ENCODE measurements at regions not wholly inside any gene's neighbourhood (a gene's known extent, or its start where the extent isn't known, plus 50 kb on each side); places are given as distances from the start of the nearest gene placed in this dataset.

- TF ChIP-seq CTCF (conservative IDR thresholded peaks at IDR 0.05; ENCODE audit: low read depth, low read length) (no peak), RCOR1 (IDR thresholded peaks at IDR 0.05; ENCODE audit: insufficient replicate concordance, low read length) (no peak), ELK1 (IDR thresholded peaks at IDR 0.05; ENCODE audit: borderline replicate concordance, low read depth, low read length) (no peak), POLR2A (IDR thresholded peaks at IDR 0.05; ENCODE audit: low read depth, low read length) (no peak), CEBPB (IDR thresholded peaks at IDR 0.05; ENCODE audit: low read depth, low read length) (no peak), USF2 (IDR thresholded peaks at IDR 0.05; ENCODE audit: low read depth, low read length) (no peak), RAD21 (IDR thresholded peaks at IDR 0.05; ENCODE audit: low read length) (no peak), RFX5 (IDR thresholded peaks at IDR 0.05; ENCODE audit: low read depth, low read length) (no peak), CHD1 (IDR thresholded peaks at IDR 0.05; ENCODE audit: low read depth, low read length) (no peak), MAFK (IDR thresholded peaks at IDR 0.05; ENCODE audit: low read depth, low read length) (no peak), MAZ (IDR thresholded peaks at IDR 0.05; ENCODE audit: borderline replicate concordance, low read depth, low read length) (no peak), NFE2L2 (IDR thresholded peaks at IDR 0.05; ENCODE audit: low read depth, low read length) (no peak), BHLHE40 (IDR thresholded peaks at IDR 0.05; ENCODE audit: low read depth, low read length) (no peak)
These were observed 109.4 kb upstream of the TBCA start for GRCh38 chr5:77885519-77885918.

Measured in IMR-90 (cell line).